ENCODE measurements at regions not wholly inside any gene's neighbourhood (a gene's known extent, or its start where the extent isn't known, plus 50 kb on each side); places are given as distances from the start of the nearest gene placed in this dataset.
"Not testable (repeated sequence)": the region's sequence is repeated elsewhere in the genome, so short reads cannot be mapped to it uniquely, and the experiment has no call there.

GRCh38 chr13:22955147-22955546, 225.6 kb upstream of the SGCG start:
- intact Hi-C loops (cut with micrococcal nuclease) = not testable (repeated sequence)

- intact Hi-C loops (cut with micrococcal nuclease) = not testable (repeated sequence)
Observed at GRCh38 chr13:22956456-22957115, 224.2 kb upstream of the SGCG start.

GRCh38 chr13:22959859-22960258, 220.9 kb upstream of the SGCG start:
- intact Hi-C loops (cut with micrococcal nuclease) = not testable (repeated sequence)

- intact Hi-C loops (cut with micrococcal nuclease) = no loop called here
Observed at GRCh38 chr13:22960827-22961226, 220.0 kb upstream of the SGCG start.

- intact Hi-C loops (cut with micrococcal nuclease) = not testable (repeated sequence)
Observed at GRCh38 chr13:22961342-22961741, 219.4 kb upstream of the SGCG start.

- intact Hi-C loops (cut with micrococcal nuclease) = no loop called here
Observed at GRCh38 chr13:22961835-22962537, 218.8 kb upstream of the SGCG start.

- intact Hi-C loops (cut with micrococcal nuclease) = not testable (repeated sequence)
Observed at GRCh38 chr13:22963384-22964053, 217.3 kb upstream of the SGCG start.

- intact Hi-C loops (cut with micrococcal nuclease) = no loop called here
Observed at GRCh38 chr13:22964245-22964966, 216.4 kb upstream of the SGCG start.

- intact Hi-C loops (cut with micrococcal nuclease) = not testable (repeated sequence)
Observed at GRCh38 chr13:22965011-22965857, 215.5 kb upstream of the SGCG start.

GRCh38 chr13:22965858-22966239, 214.9 kb upstream of the SGCG start:
- intact Hi-C loops (cut with micrococcal nuclease) = not testable (repeated sequence)

GRCh38 chr13:22966753-22967152, 214.0 kb upstream of the SGCG start:
- intact Hi-C loops (cut with micrococcal nuclease) = not testable (repeated sequence)

- intact Hi-C loops (cut with micrococcal nuclease) = no loop called here
Observed at GRCh38 chr13:22967669-22968068, 213.1 kb upstream of the SGCG start.

- intact Hi-C loops (cut with micrococcal nuclease) = no loop called here
Observed at GRCh38 chr13:22979952-22980351, 200.8 kb upstream of the SGCG start.

GRCh38 chr13:22980936-22981335, 199.8 kb upstream of the SGCG start:
- intact Hi-C loops (cut with micrococcal nuclease) = no loop called here

- intact Hi-C loops (cut with micrococcal nuclease) = no loop called here
Observed at GRCh38 chr13:22993148-22993547, 187.6 kb upstream of the SGCG start.

- intact Hi-C loops (cut with micrococcal nuclease) = no loop called here
Observed at GRCh38 chr13:23003446-23003845, 177.3 kb upstream of the SGCG start.

- intact Hi-C loops (cut with micrococcal nuclease) = no loop called here
Observed at GRCh38 chr13:23007426-23007825, 173.4 kb upstream of the SGCG start.

GRCh38 chr13:23018143-23018542, 162.6 kb upstream of the SGCG start:
- intact Hi-C loops (cut with micrococcal nuclease) = no loop called here

GRCh38 chr13:23020246-23020843, 160.4 kb upstream of the SGCG start:
- intact Hi-C loops (cut with micrococcal nuclease) = loop anchor here (1.0 kb wide), 2 partner anchors 851 to 1395 kb away; no protein-coding TSS in a partner anchor

- intact Hi-C loops (cut with micrococcal nuclease) = no loop called here
Observed at GRCh38 chr13:23021906-23022305, 158.9 kb upstream of the SGCG start.
